CD4-positive, alpha-beta T cell treated with Interleukin-15 for 4 hours (primary cell): ENCODE measurements at regions not wholly inside any gene's neighbourhood (a gene's known extent, or its start where the extent isn't known, plus 50 kb on each side); places are given as distances from the start of the nearest gene placed in this dataset.
"Not testable (repeated sequence)": the region's sequence is repeated elsewhere in the genome, so short reads cannot be mapped to it uniquely, and the experiment has no call there.

Source experiments
- DNase-seq: peaks from one replicate; pipeline ENCODE4 v3.0.0-alpha.2; 2020; ENCODE audit warnings: low spot score

- DNase-seq = no peak
These were observed 177.5 kb upstream of the HSFY2 start for GRCh38 chrY:18951019-18951418.

- no peak for DNase-seq
These were observed 163.3 kb upstream of the HSFY2 start for GRCh38 chrY:18936831-18937230.

- DNase-seq = no peak
These were observed 145.7 kb upstream of the HSFY2 start for GRCh38 chrY:18919256-18919655.

- DNase-seq = no peak
These were observed 139.3 kb upstream of the HSFY2 start for GRCh38 chrY:18912846-18913245.

GRCh38 chrY:18909846-18910245, 136.3 kb upstream of the HSFY2 start:
- DNase-seq = no peak

GRCh38 chrY:18906198-18906597, 132.7 kb upstream of the HSFY2 start:
- DNase-seq = not testable (repeated sequence)

- DNase-seq = no peak
These were observed 130.8 kb upstream of the HSFY2 start for GRCh38 chrY:18904296-18904695.

GRCh38 chrY:18891994-18892393, 118.5 kb upstream of the HSFY2 start:
- DNase-seq = no peak

- DNase-seq = no peak
These were observed 116.0 kb upstream of the HSFY2 start for GRCh38 chrY:18889548-18889947.

- no peak for DNase-seq
These were observed 111.2 kb upstream of the HSFY2 start for GRCh38 chrY:18884748-18885147.

GRCh38 chrY:18869145-18869544, 95.6 kb upstream of the HSFY2 start:
- not testable (repeated sequence) for DNase-seq

GRCh38 chrY:18866887-18867551, 93.5 kb upstream of the HSFY2 start:
- not testable (repeated sequence) for DNase-seq

- DNase-seq = not testable (repeated sequence)
These were observed 87.3 kb upstream of the HSFY2 start for GRCh38 chrY:18860856-18861255.

- DNase-seq = not testable (repeated sequence)
These were observed 85.1 kb upstream of the HSFY2 start for GRCh38 chrY:18858484-18859191.

GRCh38 chrY:18855184-18855583, 81.6 kb upstream of the HSFY2 start:
- DNase-seq = not testable (repeated sequence)

GRCh38 chrY:18853323-18853722, 79.8 kb upstream of the HSFY2 start:
- not testable (repeated sequence) for DNase-seq

- DNase-seq = not testable (repeated sequence)
These were observed 63.1 kb upstream of the HSFY2 start for GRCh38 chrY:18836643-18837042.
